Upper lobe of left lung (tissue), 6 donors: ENCODE measurements at regions not wholly inside any gene's neighbourhood (a gene's known extent, or its start where the extent isn't known, plus 50 kb on each side); places are given as distances from the start of the nearest gene placed in this dataset.

Experiments
- ATAC-seq, 2 donors: fragments of 200-7000 bp; cut with Tn5 transposase; one replicate each; pipeline ENCODE4 v1.9.1; 2022; ENCODE audit warnings: mild to moderate bottlenecking in 2 of 2, moderate library complexity in 2 of 2; ENCODE audit not compliant: low FRiP score in 2 of 2
- DNase-seq, 2 donors: peaks; one replicate each; pipeline ENCODE4 v3.0.0-alpha.2; 2019 to 2020
- H3K27ac ChIP-seq, 4 donors: fragments of 200-600 bp; sonication (generic); one replicate each; pipeline ENCODE4 v1.5.1; 2016 to 2019
- H3K27me3 ChIP-seq, 4 donors: fragments of 200-600 bp; sonication (generic); one replicate each; pipeline ENCODE4 v1.5.1; 2017 to 2019
- H3K36me3 ChIP-seq, 4 donors: fragments of 200-600 bp; sonication (generic); one replicate each; pipeline ENCODE4 v1.5.1; 2016 to 2019
- H3K4me1 ChIP-seq, 4 donors: fragments of 200-600 bp; sonication (generic); one replicate each; pipeline ENCODE4 v1.5.1; 2018 to 2019
- H3K4me3 ChIP-seq, 4 donors: fragments of 200-600 bp; sonication (generic); one replicate each; pipeline ENCODE4 v1.5.1; 2017 to 2019; ENCODE audit warnings: mild to moderate bottlenecking in 2 of 4, moderate library complexity in 1 of 4
- H3K9me3 ChIP-seq, 4 donors: fragments of 200-600 bp; sonication (generic); one replicate each; pipeline ENCODE4 v1.5.1; 2018 to 2019
- CTCF ChIP-seq, 6 experiments: fragments of 450-650 bp in 4 of 6; fragments of 200-600 bp in 2 of 6; sonication (generic) in 2 of 6; IDR thresholded peaks; one replicate each; pipeline ENCODE4 v1.5.1; 2016 to 2019; ENCODE audit warnings: antibody characterized with exemption in 6 of 6
- EP300 ChIP-seq, 4 donors: sonication (generic); formaldehyde crosslinking; IDR thresholded peaks; one replicate each; pipeline ENCODE4 v1.5.1; 2017; ENCODE audit warnings: antibody characterized with exemption in 4 of 4, control low read depth in 2 of 4
- POLR2A ChIP-seq, 4 donors: fragments of 450-650 bp; IDR thresholded peaks; one replicate each; pipeline ENCODE4 v1.5.1; 2016 to 2017; ENCODE audit warnings: antibody characterized with exemption in 4 of 4, mild to moderate bottlenecking in 2 of 4
- POLR2AphosphoS5 ChIP-seq, 2 donors: sonication (generic); formaldehyde crosslinking; IDR thresholded peaks; one replicate each; pipeline ENCODE4 v1.5.1; 2017; ENCODE audit warnings: antibody characterized with exemption in 2 of 2
- WGBS, 2 donors: methylation state at CpG; one replicate each; pipeline ENCODE4 v1.1.5; 2017 to 2018; 5-methylcytosine and 5-hydroxymethylcytosine counted together
- donor health status: DM: no; HTN: no; CAD: no; lungs with moderate emphysema.
- donor health status: DM: no; HTN: yes; CAD: no; lungs with severe emphysema.

GRCh38 chr16:86091976-86092375, 193.0 kb downstream of the IRF8 start:
- Histone ChIP-seq H3K4me3 (no peak overlapping the region), H3K4me1 (peaks cover 8 to 17% (median 13%) of the 10 kb centered on the region in 4 donors), H3K27ac (no peak overlapping the region), H3K9me3 (no peaks in the 10 kb centered on the region), H3K27me3 (no peaks in the 10 kb centered on the region), H3K36me3 (no peaks in the 10 kb centered on the region)
- ATAC-seq (no peak), DNase-seq (no peak)
- WGBS, 2 donors: 96 to 99% methylated on average over 7 of the region's 7 CpGs
- no peak for TF ChIP-seq CTCF (IDR thresholded peaks at IDR 0.05)
- no peak for TF ChIP-seq POLR2AphosphoS5 (IDR thresholded peaks at IDR 0.05)
- no peak for TF ChIP-seq POLR2A (IDR thresholded peaks at IDR 0.05)
- no peak for TF ChIP-seq EP300 (IDR thresholded peaks at IDR 0.05)

DNA sequence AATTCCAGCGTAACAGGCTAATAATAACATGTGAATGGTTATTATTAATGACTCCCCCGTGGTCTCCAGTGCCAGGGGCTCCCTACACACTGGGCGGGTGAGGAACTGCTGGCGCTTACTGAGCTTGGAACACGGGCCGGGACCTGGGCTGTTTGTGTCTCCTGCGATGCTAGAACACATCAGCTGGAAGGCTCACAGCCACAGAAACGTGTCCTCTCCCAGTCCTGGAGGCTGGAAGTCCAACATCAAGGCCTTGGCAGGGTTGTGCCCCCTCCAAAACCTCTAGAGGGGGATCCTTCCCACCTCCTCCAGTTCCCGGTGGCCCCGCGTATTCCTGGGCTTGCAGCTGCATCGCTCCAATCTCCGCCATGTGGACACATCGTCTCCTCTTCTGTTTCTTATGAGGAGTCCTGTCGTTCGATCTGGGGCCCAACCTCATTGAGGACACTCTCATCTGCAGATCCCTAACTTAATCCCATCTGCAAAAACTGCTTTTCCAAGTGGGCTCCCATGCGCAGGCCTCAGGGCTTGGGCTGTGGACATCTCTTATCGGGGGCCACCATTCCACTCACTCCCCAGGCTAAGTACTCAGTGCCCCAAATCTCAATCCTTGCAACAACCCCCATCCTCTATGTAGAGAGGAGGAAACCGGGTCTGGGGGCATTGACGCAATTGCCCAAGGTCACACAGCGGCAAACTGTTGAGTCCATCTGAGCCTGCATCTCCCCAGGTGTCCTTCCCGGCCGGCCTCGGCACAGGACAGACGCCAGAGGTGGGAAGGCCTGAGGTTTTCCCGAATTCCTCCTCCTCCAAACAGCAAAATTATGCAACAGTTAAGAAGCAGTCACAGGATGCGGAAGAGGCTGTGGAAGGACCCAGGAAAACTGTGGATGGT, 193.9 kb downstream of the IRF8 start:
- H3K27ac ChIP-seq: no peak overlapping the region
- no peak overlapping the region for H3K4me3 ChIP-seq
- TF ChIP-seq POLR2AphosphoS5 (IDR thresholded peaks at IDR 0.05) (no peak), EP300 (IDR thresholded peaks at IDR 0.05) (no peak), POLR2A (IDR thresholded peaks at IDR 0.05) (no peak), CTCF (IDR thresholded peaks at IDR 0.05) (no peak)
- 89 to 95% methylated on average over 27 of the region's 27 CpGs for WGBS, 2 donors
- no peak for DNase-seq
- no peak for ATAC-seq
- H3K4me1 ChIP-seq: peaks cover 8 to 17% (median 13%) of the 10 kb centered on the region in 4 donors
- H3K27me3 ChIP-seq: no peaks in the 10 kb centered on the region
- H3K9me3 ChIP-seq: no peaks in the 10 kb centered on the region
- H3K36me3 ChIP-seq: no peaks in the 10 kb centered on the region

DNA sequence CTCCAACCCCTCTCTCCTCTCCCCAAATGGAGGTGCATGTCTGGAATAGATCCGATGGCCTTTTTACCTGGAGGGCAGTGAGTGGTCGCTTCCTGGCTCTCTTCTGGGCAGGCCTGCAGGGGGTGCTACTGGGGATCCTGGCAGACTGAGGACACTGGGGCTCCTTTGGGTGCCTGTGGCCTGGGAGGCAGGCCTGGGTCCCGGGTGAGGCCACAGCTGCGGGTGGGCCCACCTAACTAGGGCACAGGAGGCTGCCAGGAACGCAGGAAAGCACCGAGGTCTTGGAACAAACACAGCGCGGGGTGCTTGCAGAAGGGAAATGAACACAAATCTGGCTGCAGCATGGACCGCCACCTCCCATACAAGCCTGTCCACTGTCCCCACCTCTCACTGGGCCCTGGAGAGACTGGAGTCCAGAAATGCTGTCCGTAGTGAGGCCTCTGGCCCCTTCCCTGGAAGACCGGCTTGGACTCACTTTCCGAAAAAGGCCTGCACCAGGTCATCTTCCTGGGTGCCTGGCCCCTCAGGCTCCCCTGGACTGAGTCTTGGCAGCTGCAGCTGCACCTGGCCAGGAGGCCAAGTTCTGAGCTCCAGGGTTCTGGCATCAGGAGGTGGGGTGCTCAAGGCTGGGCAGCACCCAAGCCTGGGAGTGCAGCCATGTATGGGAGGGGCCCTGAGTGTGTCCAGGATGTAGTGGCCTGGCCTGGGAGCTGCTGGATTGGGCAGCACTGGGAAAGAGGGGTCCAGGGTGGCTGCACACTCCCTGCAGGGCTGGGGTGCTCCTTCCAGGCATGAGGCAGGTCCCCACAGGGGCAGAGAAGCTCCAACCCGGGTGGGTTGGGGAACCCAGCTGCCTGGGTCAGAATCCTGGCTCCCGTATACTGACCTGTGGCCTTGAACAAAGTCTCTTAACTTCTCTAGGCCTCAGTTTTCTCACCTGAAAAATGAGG, 195.1 kb downstream of the IRF8 start:
- no peak for DNase-seq

DNA sequence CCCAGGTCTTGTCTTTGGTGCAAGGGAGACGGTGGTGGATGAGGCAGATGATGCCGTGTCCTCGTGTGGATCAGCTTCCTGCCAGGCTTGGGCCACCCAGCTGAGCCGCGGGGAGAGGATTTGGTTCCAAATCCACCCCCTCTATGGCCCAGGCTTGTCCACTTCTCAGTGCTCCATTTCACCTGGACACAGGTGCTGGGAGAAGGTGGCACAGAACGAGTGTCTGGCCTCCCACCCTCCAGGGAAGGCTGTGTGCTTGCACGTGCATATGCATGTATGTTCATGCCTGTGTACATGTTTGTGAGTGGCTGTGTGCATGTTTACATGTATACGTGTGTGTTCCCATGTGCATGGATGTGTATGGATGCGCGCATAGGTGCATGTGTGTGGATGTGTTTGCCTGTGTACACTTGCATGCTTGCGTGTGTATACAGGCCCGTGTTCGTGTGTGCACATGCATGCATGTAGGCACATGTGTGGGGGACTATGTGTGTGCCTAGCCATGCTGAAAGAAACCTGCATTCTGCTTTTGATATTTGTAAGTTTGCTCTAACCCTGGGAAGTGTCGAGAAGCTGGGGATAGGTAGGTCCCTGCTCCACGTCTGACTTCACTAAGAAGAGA, 196.3 kb downstream of the IRF8 start:
- Histone ChIP-seq H3K36me3 (no peaks in the 10 kb centered on the region), H3K27ac (no peak overlapping the region), H3K27me3 (no peaks in the 10 kb centered on the region), H3K4me1 (peaks cover 0 to 7% (median under 1%) of the 10 kb centered on the region in 4 donors), H3K9me3 (no peaks in the 10 kb centered on the region), H3K4me3 (no peak overlapping the region)
- ATAC-seq (no peak), DNase-seq (no peak)
- 77 to 87% methylated on average over 15 of the region's 15 CpGs for WGBS, 2 donors
- TF ChIP-seq CTCF (IDR thresholded peaks at IDR 0.05) (no peak), POLR2AphosphoS5 (IDR thresholded peaks at IDR 0.05) (no peak), EP300 (IDR thresholded peaks at IDR 0.05) (no peak), POLR2A (IDR thresholded peaks at IDR 0.05) (no peak)

More for the DNA sequence above, 195.1 kb downstream of the IRF8 start:
- ATAC-seq: peak in 1 of 2 donors; percentile 48
- no peak overlapping the region for H3K27ac ChIP-seq
- H3K27me3 ChIP-seq: no peaks in the 10 kb centered on the region
- no peak overlapping the region for H3K4me3 ChIP-seq
- H3K36me3 ChIP-seq: no peaks in the 10 kb centered on the region
- TF ChIP-seq POLR2A (IDR thresholded peaks at IDR 0.05) (no peak), POLR2AphosphoS5 (IDR thresholded peaks at IDR 0.05) (no peak), CTCF (IDR thresholded peaks at IDR 0.05) (no peak), EP300 (IDR thresholded peaks at IDR 0.05) (no peak)
- 64 to 74% methylated on average over 6 to 13 of the region's 14 CpGs for WGBS, 2 donors
- no peaks in the 10 kb centered on the region for H3K9me3 ChIP-seq
- H3K4me1 ChIP-seq: peaks cover 6 to 13% (median 8%) of the 10 kb centered on the region in 4 donors
